HUES48 (cell line): ENCODE measurements at regions not wholly inside any gene's neighbourhood (a gene's known extent, or its start where the extent isn't known, plus 50 kb on each side); places are given as distances from the start of the nearest gene placed in this dataset.
"Not testable (repeated sequence)": the region's sequence is repeated elsewhere in the genome, so short reads cannot be mapped to it uniquely, and the experiment has no call there.

Experiments
- H3K27ac ChIP-seq: one replicate; pipeline ENCODE4 v1.7.0; 2013; ENCODE audit warnings: low read depth, low read length, inconsistent platforms
- H3K27me3 ChIP-seq: 2 replicates; pipeline ENCODE4 v1.6.1; 2013; ENCODE audit warnings: mild to moderate bottlenecking, low read length; ENCODE audit not compliant: control insufficient read depth, insufficient read depth
- H3K36me3 ChIP-seq: 2 replicates; pipeline ENCODE4 v1.6.1; 2013; ENCODE audit warnings: low read length; ENCODE audit not compliant: control insufficient read depth, insufficient read depth
- H3K4me1 ChIP-seq: 2 replicates; pipeline ENCODE4 v1.6.1; 2013; ENCODE audit warnings: mild to moderate bottlenecking, low read length; ENCODE audit not compliant: control insufficient read depth, insufficient read depth
- H3K4me3 ChIP-seq: 2 replicates; pipeline ENCODE4 v1.5.1; 2013; ENCODE audit warnings: mild to moderate bottlenecking, low read depth, low read length
- H3K9ac ChIP-seq: 2 replicates; pipeline ENCODE4 v1.6.1; 2013; ENCODE audit warnings: mild to moderate bottlenecking, low read depth, low read length, moderate library complexity
- H3K9me3 ChIP-seq: 2 replicates; pipeline ENCODE4 v1.6.1; 2013; ENCODE audit warnings: low read length; ENCODE audit not compliant: control insufficient read depth, insufficient read depth

DNA sequence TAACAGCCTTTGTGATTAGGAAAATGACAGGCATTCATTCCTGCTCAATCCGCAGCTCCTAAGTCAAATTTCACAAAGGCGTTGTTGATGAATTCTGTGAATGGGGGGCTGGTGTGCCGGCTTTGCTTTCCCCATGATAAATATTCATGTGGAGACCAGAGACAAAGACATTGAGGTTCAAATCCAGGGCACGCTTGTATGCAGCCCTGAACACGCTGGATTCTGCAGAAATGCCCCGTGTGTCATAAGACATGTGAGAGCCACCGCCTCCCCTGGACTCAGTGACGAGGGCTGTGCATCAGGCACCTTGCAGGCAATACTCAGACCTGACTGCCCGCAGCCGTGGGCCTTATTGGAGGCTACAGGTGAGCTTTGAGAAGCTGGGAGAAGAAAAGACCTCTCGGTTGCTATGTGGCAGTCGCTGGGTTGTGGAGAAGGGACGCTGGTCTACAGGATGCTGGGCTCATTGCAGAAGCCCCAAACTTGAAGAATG, 906.2 kb downstream of the BRD1 start:
- H3K36me3 ChIP-seq: no peaks in the 10 kb centered on the region
- no peaks in the 10 kb centered on the region; the same call in 1 of the 2 replicates for H3K27me3 ChIP-seq
- H3K9ac ChIP-seq: no peak overlapping the region
- H3K4me1 ChIP-seq: no peaks in the 10 kb centered on the region
- no peak overlapping the region for H3K27ac ChIP-seq
- H3K9me3 ChIP-seq: peaks cover 6% of the 10 kb centered on the region
- no peak overlapping the region for H3K4me3 ChIP-seq

DNA sequence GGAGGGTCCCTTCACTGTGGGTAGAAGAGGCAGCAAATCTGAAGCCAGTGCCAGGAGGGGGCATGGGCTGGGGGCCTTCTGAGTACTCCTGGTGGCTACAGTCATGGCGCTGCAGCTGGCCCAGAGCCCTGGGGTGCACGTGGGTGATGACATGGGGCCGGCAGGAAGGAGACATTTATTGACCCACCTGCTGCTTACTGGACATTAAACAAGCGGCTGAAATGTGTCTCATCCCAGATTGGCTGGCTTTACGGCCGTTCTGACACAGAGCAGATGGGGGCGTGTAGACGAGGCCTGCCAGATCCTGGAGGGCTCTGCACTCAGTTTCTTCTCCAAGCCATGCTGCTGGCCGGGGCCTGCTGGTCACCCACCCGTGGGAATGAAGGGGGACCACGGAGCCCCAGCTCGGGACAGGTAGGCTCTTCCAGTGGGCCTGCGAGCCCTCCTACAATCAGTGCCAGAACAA, 906.9 kb downstream of the BRD1 start:
- Histone ChIP-seq H3K4me3 (no peak overlapping the region), H3K4me1 (no peaks in the 10 kb centered on the region), H3K27me3 (no peaks in the 10 kb centered on the region; the same call in 1 of the 2 replicates), H3K9me3 (peaks cover 12% of the 10 kb centered on the region), H3K9ac (no peak overlapping the region), H3K27ac (no peak overlapping the region), H3K36me3 (no peaks in the 10 kb centered on the region)

DNA sequence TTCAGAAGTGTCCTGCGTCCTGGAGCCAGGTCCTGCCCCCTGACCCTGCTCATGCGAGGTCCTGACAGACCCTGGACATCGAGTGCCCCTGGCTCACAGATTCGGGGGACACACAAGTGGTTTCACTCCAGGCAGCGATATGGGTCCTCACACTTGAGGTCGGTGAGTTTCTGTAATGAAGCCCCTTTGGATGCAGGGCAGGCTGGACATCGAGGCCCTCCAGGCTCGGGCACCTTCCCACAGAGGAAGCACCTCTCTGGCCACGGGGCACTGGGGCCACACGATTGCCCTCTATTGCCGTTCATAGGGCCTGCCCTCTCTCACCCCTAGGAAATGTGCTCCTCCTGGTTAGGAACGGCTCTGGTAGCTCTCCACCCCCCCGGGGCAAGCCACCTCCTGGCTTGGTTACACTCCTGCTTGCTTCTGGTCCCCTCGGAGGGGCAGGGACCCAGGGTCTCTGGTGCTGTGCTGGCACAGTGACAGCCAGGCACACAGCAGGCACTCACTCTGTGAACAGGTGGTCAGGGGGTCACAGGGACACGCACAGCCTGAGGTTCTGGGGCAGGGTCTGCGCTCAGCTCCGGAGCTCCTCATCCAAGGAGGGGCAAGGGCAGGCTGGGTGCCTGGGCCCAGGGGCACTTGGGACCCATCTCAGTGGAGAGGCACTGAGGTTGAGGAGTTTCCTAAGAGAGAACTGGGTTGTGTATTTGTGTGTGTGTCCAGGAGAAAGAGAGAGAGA, 907.7 kb downstream of the BRD1 start:
- Histone ChIP-seq H3K9me3 (peaks cover 12% of the 10 kb centered on the region), H3K27me3 (no peaks in the 10 kb centered on the region; the same call in 1 of the 2 replicates), H3K4me1 (peaks cover 5% of the 10 kb centered on the region), H3K4me3 (no peak overlapping the region), H3K9ac (no peak overlapping the region), H3K36me3 (no peaks in the 10 kb centered on the region), H3K27ac (no peak overlapping the region)

DNA sequence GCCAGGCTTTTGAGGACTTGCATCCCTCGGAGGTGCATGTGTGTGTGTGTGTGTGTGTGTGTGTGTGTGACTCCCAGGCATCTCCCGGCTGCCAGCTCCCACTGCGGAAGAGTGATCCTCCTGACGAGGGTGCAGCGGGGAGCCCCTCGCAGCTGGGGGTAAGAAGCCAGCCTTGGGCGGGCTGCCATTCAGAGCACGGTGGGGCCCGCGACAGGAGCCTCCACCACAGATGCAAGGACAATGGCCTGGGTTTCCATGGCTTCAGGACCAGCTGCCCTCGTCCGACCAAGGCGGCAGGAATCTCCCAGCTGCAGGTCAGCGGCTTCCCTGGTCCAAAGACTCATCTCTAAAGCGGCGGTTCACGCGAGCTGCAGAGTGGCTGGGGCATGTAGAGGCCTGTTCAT, 908.5 kb downstream of the BRD1 start:
- Histone ChIP-seq H3K36me3 (no peaks in the 10 kb centered on the region), H3K4me1 (peaks cover 9% of the 10 kb centered on the region), H3K27me3 (no peaks in the 10 kb centered on the region; the same call in 1 of the 2 replicates), H3K9me3 (peaks cover 12% of the 10 kb centered on the region), H3K27ac (no peak overlapping the region), H3K4me3 (no peak overlapping the region), H3K9ac (no peak overlapping the region)

DNA sequence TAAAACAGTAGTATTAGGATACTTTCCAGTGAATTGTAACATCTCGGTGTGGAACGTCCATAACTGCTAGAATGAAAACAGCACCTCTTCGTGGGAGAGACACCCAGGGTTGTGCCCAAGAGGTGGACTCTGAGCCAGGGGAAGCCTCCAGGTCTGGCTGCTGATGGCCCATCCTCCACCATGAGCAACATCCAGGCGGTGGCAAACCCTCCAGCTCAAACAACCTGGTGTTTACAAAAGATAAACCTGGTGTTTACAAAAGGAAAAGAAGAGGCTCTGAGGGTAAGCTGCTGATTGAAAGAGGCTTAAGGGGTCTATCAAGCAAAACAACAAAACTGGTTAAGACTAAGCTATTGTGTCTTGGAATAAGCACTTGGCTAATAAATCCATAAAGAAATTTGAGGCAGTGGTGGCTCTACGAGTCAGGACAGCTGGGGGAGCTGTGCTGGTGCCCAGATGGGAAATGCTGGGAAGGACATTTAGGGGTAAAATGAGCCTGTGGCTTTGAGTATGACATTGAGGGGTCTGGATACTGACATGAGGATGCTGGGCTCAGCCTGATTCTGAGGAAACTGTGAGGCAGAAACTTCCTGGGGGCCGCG, 909.0 kb downstream of the BRD1 start:
- Histone ChIP-seq H3K27ac (no peak overlapping the region), H3K4me3 (no peak overlapping the region), H3K27me3 (no peaks in the 10 kb centered on the region; the same call in 1 of the 2 replicates), H3K36me3 (no peaks in the 10 kb centered on the region), H3K9me3 (peaks cover 12% of the 10 kb centered on the region), H3K4me1 (peaks cover 9% of the 10 kb centered on the region), H3K9ac (no peak overlapping the region)

DNA sequence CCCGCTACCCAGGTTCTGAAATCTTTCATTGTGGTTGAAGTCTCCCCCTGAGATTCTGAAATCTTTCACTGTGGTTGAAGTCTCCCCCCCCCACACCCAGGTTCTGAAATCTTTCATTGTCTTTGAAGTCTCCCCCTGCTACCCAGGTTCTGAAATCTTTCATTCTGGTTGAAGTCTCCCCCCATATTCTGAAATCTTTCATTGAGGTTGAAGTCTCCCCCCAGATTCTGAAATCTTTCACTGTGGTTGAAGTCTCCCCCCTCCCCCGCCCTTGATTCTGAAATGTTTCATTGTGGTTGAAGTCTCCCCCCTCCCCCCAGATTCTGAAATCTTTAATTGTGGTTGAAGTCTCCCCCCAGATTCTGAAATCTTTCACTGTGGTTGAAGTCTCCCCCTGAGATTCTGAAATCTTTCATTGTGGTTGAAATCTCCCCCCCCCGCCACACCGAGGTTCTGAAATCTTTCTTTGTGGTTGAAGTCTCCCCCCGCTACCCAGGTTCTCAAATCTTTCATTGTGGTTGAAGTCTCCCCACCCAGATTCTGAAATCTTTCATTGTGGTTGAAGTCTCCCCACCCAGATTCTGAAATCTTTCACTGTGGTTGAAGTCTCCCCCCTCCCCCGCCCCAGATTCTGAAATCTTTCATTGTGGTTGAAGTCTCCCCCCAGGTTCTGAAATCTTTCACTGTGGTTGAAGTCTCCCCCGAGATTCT, 915.2 kb downstream of the BRD1 start:
- H3K27me3 ChIP-seq, H3K36me3 ChIP-seq, H3K4me3 ChIP-seq, H3K27ac ChIP-seq, H3K4me1 ChIP-seq, H3K9ac ChIP-seq: not testable (repeated sequence)
- peaks cover 12% of the 10 kb centered on the region for H3K9me3 ChIP-seq

DNA sequence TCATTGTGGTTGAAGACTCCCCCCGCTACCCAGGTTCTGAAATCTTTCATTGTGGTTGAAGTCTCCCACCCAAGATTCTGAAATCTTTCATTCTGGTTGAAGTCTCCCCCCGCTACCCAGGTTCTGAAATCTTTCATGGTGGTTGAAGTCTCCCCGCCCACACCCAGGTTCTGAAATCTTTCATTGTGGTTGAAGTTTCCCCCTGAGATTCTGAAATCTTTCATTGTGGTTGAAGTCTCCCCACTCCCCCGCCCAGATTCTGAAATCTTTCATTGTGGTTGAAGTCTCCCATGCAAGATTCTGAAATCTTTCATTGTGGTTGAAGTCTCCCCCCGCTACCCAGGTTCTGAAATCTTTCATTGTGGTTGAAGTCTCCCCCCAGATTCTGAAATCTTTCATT, 916.0 kb downstream of the BRD1 start:
- H3K9me3 ChIP-seq, H3K9ac ChIP-seq, H3K27me3 ChIP-seq, H3K4me1 ChIP-seq, H3K27ac ChIP-seq, H3K36me3 ChIP-seq, H3K4me3 ChIP-seq: not testable (repeated sequence)

DNA sequence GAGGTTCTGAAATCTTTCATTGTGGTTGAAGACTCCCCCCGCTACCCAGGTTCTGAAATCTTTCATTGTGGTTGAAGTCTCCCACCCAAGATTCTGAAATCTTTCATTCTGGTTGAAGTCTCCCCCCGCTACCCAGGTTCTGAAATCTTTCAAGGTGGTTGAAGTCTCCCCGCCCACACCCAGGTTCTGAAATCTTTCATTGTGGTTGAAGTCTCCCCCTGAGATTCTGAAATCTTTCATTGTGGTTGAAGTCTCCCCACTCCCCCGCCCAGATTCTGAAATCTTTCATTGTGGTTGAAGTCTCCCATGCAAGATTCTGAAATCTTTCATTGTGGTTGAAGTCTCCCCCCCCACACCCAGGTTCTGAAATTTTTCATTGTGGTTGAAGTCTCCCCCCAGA, 916.6 kb downstream of the BRD1 start:
- not testable (repeated sequence) for H3K9me3 ChIP-seq, H3K27me3 ChIP-seq, H3K9ac ChIP-seq, H3K27ac ChIP-seq, H3K4me3 ChIP-seq, H3K4me1 ChIP-seq, H3K36me3 ChIP-seq

DNA sequence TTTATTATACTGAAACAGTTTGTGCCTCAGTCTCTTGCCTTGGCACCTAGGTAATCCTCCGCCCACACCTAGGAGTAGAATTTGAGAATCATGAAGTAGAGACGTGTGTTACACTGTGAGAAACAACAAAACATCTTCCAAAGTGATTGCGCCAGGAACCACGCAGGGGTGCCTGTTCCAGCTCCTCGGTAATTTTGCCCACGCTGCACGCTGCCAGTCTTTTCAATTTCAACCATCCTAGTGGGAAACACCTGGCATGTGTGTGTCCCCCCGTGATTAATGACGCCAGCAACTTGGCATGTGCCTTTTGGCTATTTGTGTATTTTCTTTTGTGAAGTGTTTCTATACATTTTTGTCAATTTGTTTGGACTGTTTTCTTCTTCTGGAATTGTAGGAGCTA, 919.1 kb downstream of the BRD1 start:
- Histone ChIP-seq H3K4me1 (no peaks in the 10 kb centered on the region), H3K27ac (no peak overlapping the region), H3K4me3 (no peak overlapping the region), H3K9me3 (no peaks in the 10 kb centered on the region), H3K36me3 (no peaks in the 10 kb centered on the region), H3K27me3 (no peaks in the 10 kb centered on the region), H3K9ac (no peak overlapping the region)

DNA sequence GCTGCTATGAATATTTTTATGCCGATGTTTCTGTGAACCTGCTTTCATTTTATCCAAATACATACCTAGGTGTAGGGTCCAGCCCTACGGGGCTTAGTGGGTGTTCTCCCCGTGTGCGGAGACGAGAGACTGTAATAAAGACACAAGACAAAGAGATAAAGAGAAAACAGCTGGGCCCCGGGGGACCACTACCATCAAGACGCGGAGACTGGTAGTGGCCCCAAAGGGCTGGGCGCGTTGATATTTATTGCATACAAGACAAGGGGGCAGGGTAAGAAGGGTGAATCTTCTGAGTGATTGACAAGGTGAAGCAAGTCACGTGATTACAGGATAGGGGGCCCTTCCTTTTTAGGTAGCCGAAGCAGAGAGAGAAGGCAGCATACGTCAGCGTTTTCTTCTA, 920.1 kb downstream of the BRD1 start:
- no peaks in the 10 kb centered on the region for H3K36me3 ChIP-seq

More for the DNA sequence above, 920.1 kb downstream of the BRD1 start:
- Histone ChIP-seq H3K9me3 (no peaks in the 10 kb centered on the region), H3K27me3 (no peaks in the 10 kb centered on the region), H3K4me3 (no peak overlapping the region), H3K27ac (no peak overlapping the region), H3K9ac (no peak overlapping the region), H3K4me1 (no peaks in the 10 kb centered on the region)
